ENCODE measurements at regions not wholly inside any gene's neighbourhood (a gene's known extent, or its start where the extent isn't known, plus 50 kb on each side); places are given as distances from the start of the nearest gene placed in this dataset.

- TF ChIP-seq CTCF (IDR thresholded peaks at IDR 0.05) = no peak
Observed at GRCh38 chr18:24782566-24782965, 322.1 kb downstream of the HRH4 start.

GRCh38 chr18:24785019-24785418 lies 324.6 kb downstream of the HRH4 start:
- TF ChIP-seq CTCF (IDR thresholded peaks at IDR 0.05) = no peak

GRCh38 chr18:24786027-24786426 lies 325.6 kb downstream of the HRH4 start:
- TF ChIP-seq CTCF (IDR thresholded peaks at IDR 0.05) = no peak

- no peak for TF ChIP-seq CTCF (IDR thresholded peaks at IDR 0.05)
Observed at GRCh38 chr18:24790347-24790746, 329.9 kb downstream of the HRH4 start.

GRCh38 chr18:24791751-24792545 lies 331.5 kb downstream of the HRH4 start:
- TF ChIP-seq CTCF (IDR thresholded peaks at IDR 0.05) = no peak

GRCh38 chr18:24793742-24794141 lies 333.3 kb downstream of the HRH4 start:
- TF ChIP-seq CTCF (IDR thresholded peaks at IDR 0.05) = no peak

GRCh38 chr18:24795129-24795528 lies 334.7 kb downstream of the HRH4 start:
- TF ChIP-seq CTCF (IDR thresholded peaks at IDR 0.05) = no peak

- TF ChIP-seq CTCF (IDR thresholded peaks at IDR 0.05) = no peak
Observed at GRCh38 chr18:24797981-24798380, 337.5 kb downstream of the HRH4 start.

All from LNCAP (cell line).